ENCODE measurements at regions not wholly inside any gene's neighbourhood (a gene's known extent, or its start where the extent isn't known, plus 50 kb on each side); places are given as distances from the start of the nearest gene placed in this dataset.

GRCh38 chr6:71153755-71154325 lies 134.8 kb upstream of the OGFRL1 start (continued):
- TF ChIP-seq CBX8 (IDR thresholded peaks at IDR 0.05; ENCODE audit: borderline replicate concordance, low read depth, low read length): no peak
- no peak for TF ChIP-seq SRF (IDR thresholded peaks at IDR 0.05; ENCODE audit: low read depth, low read length)
- TF ChIP-seq RBBP5 (IDR thresholded peaks at IDR 0.05; ENCODE audit: borderline replicate concordance, low read depth, low read length): no peak
- no peak for TF ChIP-seq NANOG (IDR thresholded peaks at IDR 0.05; ENCODE audit: insufficient read depth, low read depth, low read length, poor library complexity, severe bottlenecking)
- TF ChIP-seq SIRT6 (IDR thresholded peaks at IDR 0.05; ENCODE audit: low read length): no peak
